ENCODE measurements at regions not wholly inside any gene's neighbourhood (a gene's known extent, or its start where the extent isn't known, plus 50 kb on each side); places are given as distances from the start of the nearest gene placed in this dataset.

- H3K4me3 ChIP-seq (ENCODE audit: low read length in 2 of 2), result no peak overlapping the region
- H3K27ac ChIP-seq (replicated peaks; ENCODE audit: low read length), result no peak overlapping the region
- H3K36me3 ChIP-seq (replicated peaks in 1 of 2; ENCODE audit: control insufficient read depth in 2 of 2, insufficient read depth in 2 of 2, low read length in 2 of 2), result peaks cover 2 to 4% of the 10 kb centered on the region in 2 donors
- H3K23ac ChIP-seq (ENCODE audit: low read depth, low read length, poor library complexity), result no peak overlapping the region
- no peaks in the 10 kb centered on the region for H3K79me1 ChIP-seq (ENCODE audit: low read depth, low read length)
- no peaks in the 10 kb centered on the region for H3K27me3 ChIP-seq (ENCODE audit: control insufficient read depth in 3 of 3, insufficient read depth in 3 of 3, low read depth in 1 of 3, low read length in 3 of 3)
- no peak overlapping the region for H3K9ac ChIP-seq (ENCODE audit: low read depth, low read length, poor library complexity)
- H3K4me2 ChIP-seq (ENCODE audit: insufficient read depth, low read length, poor library complexity, severe bottlenecking), result no peak overlapping the region
- H2BK5ac ChIP-seq (ENCODE audit: low read length), result no peak overlapping the region
- no peak overlapping the region for H3K14ac ChIP-seq (ENCODE audit: low read length)
- no peak overlapping the region for H2BK12ac ChIP-seq (ENCODE audit: low read length)
- no peak overlapping the region for H3K18ac ChIP-seq (ENCODE audit: low read length)
- no peak overlapping the region for H2BK15ac ChIP-seq (ENCODE audit: low read length)
- H3K9me3 ChIP-seq (replicated peaks in 1 of 2; ENCODE audit: control insufficient read depth in 2 of 2, insufficient read depth in 1 of 2, low read depth in 1 of 2, low read length in 2 of 2), result peaks cover 0 to 4% of the 10 kb centered on the region in 2 donors
- no peak for DNase-seq (ENCODE audit: low spot score)
- H3K4ac ChIP-seq (ENCODE audit: low read length), result no peak overlapping the region
- no peak overlapping the region for H2AK5ac ChIP-seq (ENCODE audit: low read depth, low read length)
- H2BK120ac ChIP-seq (ENCODE audit: low read depth, low read length), result no peak overlapping the region
- no peak overlapping the region for H2AFZ ChIP-seq (ENCODE audit: low read length)
- H3K4me1 ChIP-seq (ENCODE audit: control insufficient read depth in 2 of 2, insufficient read depth in 1 of 2, low read depth in 1 of 2, low read length in 2 of 2), result no peaks in the 10 kb centered on the region
- no peak overlapping the region for H4K91ac ChIP-seq (ENCODE audit: low read depth, low read length, poor library complexity)
- WGBS, 2 donors (ENCODE audit: extremely low coverage in 2 of 2, insufficient read length in 2 of 2, insufficient replicate concordance in 1 of 2), result no CpG with 5 or more reads among the region's 4 CpGs
- H4K8ac ChIP-seq (ENCODE audit: low read depth, low read length), result no peak overlapping the region
Observed at GRCh38 chr13:33963895-33964294, 145.9 kb downstream of the RFC3 start.

GRCh38 chr13:33968520-33969507 is 150.9 kb downstream of the RFC3 start:
- no peaks in the 10 kb centered on the region for H3K4me1 ChIP-seq (ENCODE audit: control insufficient read depth in 2 of 2, insufficient read depth in 1 of 2, low read depth in 1 of 2, low read length in 2 of 2)
- no peak overlapping the region for H3K23ac ChIP-seq (ENCODE audit: low read depth, low read length, poor library complexity)
- no peak overlapping the region for H2BK5ac ChIP-seq (ENCODE audit: low read length)
- no peak overlapping the region for H4K8ac ChIP-seq (ENCODE audit: low read depth, low read length)
- no peak overlapping the region for H2BK12ac ChIP-seq (ENCODE audit: low read length)
- H3K79me1 ChIP-seq (ENCODE audit: low read depth, low read length), result no peaks in the 10 kb centered on the region
- no peak overlapping the region for H2AFZ ChIP-seq (ENCODE audit: low read length)
- DNase-seq (ENCODE audit: low spot score), result no peak
- peaks cover 1 to 4% of the 10 kb centered on the region in 2 donors for H3K36me3 ChIP-seq (replicated peaks in 1 of 2; ENCODE audit: control insufficient read depth in 2 of 2, insufficient read depth in 2 of 2, low read length in 2 of 2)
- H3K4ac ChIP-seq (ENCODE audit: low read length), result no peak overlapping the region
- H3K9ac ChIP-seq (ENCODE audit: low read depth, low read length, poor library complexity), result no peak overlapping the region
- no peak overlapping the region for H3K18ac ChIP-seq (ENCODE audit: low read length)
- no peaks in the 10 kb centered on the region for H3K27me3 ChIP-seq (ENCODE audit: control insufficient read depth in 3 of 3, insufficient read depth in 3 of 3, low read depth in 1 of 3, low read length in 3 of 3)
- H3K27ac ChIP-seq (replicated peaks; ENCODE audit: low read length), result no peak overlapping the region
- H4K91ac ChIP-seq (ENCODE audit: low read depth, low read length, poor library complexity), result no peak overlapping the region
- no peak overlapping the region for H2BK15ac ChIP-seq (ENCODE audit: low read length)
- no peak overlapping the region for H3K4me3 ChIP-seq (ENCODE audit: low read length in 2 of 2)
- no CpG with 5 or more reads among the region's 10 CpGs for WGBS, 2 donors (ENCODE audit: extremely low coverage in 2 of 2, insufficient read length in 2 of 2, insufficient replicate concordance in 1 of 2)
- H2AK5ac ChIP-seq (ENCODE audit: low read depth, low read length), result no peak overlapping the region
- no peak overlapping the region for H2BK120ac ChIP-seq (ENCODE audit: low read depth, low read length)
- peaks cover 0 to 4% of the 10 kb centered on the region in 2 donors for H3K9me3 ChIP-seq (replicated peaks in 1 of 2; ENCODE audit: control insufficient read depth in 2 of 2, insufficient read depth in 1 of 2, low read depth in 1 of 2, low read length in 2 of 2)
- H3K14ac ChIP-seq (ENCODE audit: low read length), result no peak overlapping the region
- H3K4me2 ChIP-seq (ENCODE audit: insufficient read depth, low read length, poor library complexity, severe bottlenecking), result no peak overlapping the region

DNA sequence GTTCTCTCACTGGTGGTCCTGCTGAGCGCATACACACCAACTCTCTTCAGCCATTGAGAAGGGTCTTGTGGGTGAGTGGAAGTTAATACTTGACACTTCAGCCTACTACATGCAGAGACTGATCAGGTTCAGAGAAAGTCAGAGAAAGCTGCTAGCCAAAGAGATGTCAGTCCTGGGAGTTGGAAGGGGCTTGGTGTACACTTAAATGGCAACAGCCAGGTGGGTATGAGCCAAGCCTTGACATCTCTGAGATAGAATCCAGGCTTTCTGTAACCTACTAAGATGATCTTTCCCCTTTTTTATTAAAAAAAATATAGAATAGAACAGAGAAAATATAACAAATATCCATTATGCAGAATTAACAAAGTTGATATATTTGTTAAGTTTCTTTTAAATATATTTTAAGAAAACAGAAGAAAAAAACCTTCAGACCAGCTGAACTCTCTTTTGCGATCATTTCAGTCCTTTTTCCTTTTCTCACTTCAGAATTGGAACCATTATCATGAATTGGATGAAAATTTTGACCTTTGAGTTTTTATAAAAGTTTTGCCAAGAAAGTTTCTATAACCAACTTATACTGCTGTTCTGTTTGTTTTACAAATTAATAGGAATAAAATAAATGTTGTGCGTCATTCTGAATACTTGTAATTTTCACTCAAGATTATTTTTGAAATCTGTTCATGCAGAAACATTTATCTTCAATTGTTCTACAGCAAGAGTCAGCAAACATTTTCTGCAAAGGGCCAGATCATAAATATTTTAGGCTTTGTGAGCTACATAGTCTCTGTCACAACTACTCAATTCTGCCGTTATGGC is 153.0 kb downstream of the RFC3 start:
- no peak overlapping the region for H2BK12ac ChIP-seq (ENCODE audit: low read length)
- H3K27me3 ChIP-seq (ENCODE audit: control insufficient read depth in 3 of 3, insufficient read depth in 3 of 3, low read depth in 1 of 3, low read length in 3 of 3), result no peaks in the 10 kb centered on the region
- H2BK5ac ChIP-seq (ENCODE audit: low read length), result no peak overlapping the region
- no peak overlapping the region for H2BK15ac ChIP-seq (ENCODE audit: low read length)
- H4K8ac ChIP-seq (ENCODE audit: low read depth, low read length), result no peak overlapping the region
- no peak overlapping the region for H3K4ac ChIP-seq (ENCODE audit: low read length)
- no peak overlapping the region for H2AK5ac ChIP-seq (ENCODE audit: low read depth, low read length)
- H3K9ac ChIP-seq (ENCODE audit: low read depth, low read length, poor library complexity), result no peak overlapping the region
- no peaks in the 10 kb centered on the region for H3K9me3 ChIP-seq (replicated peaks in 1 of 2; ENCODE audit: control insufficient read depth in 2 of 2, insufficient read depth in 1 of 2, low read depth in 1 of 2, low read length in 2 of 2)
- peaks cover 0 to 3% of the 10 kb centered on the region in 2 donors for H3K36me3 ChIP-seq (replicated peaks in 1 of 2; ENCODE audit: control insufficient read depth in 2 of 2, insufficient read depth in 2 of 2, low read length in 2 of 2)
- H3K14ac ChIP-seq (ENCODE audit: low read length), result no peak overlapping the region
- no peak overlapping the region for H4K91ac ChIP-seq (ENCODE audit: low read depth, low read length, poor library complexity)
- WGBS, 2 donors (ENCODE audit: extremely low coverage in 2 of 2, insufficient read length in 2 of 2, insufficient replicate concordance in 1 of 2), result no CpG with 5 or more reads among the region's 4 CpGs
- no peak overlapping the region for H3K18ac ChIP-seq (ENCODE audit: low read length)
- H3K27ac ChIP-seq (replicated peaks; ENCODE audit: low read length), result no peak overlapping the region
- H3K4me3 ChIP-seq (ENCODE audit: low read length in 2 of 2), result no peak overlapping the region
- H3K4me1 ChIP-seq (ENCODE audit: control insufficient read depth in 2 of 2, insufficient read depth in 1 of 2, low read depth in 1 of 2, low read length in 2 of 2), result no peaks in the 10 kb centered on the region
- no peak overlapping the region for H3K23ac ChIP-seq (ENCODE audit: low read depth, low read length, poor library complexity)
- DNase-seq (ENCODE audit: low spot score), result no peak
- no peak overlapping the region for H2AFZ ChIP-seq (ENCODE audit: low read length)
- no peak overlapping the region for H2BK120ac ChIP-seq (ENCODE audit: low read depth, low read length)
- H3K4me2 ChIP-seq (ENCODE audit: insufficient read depth, low read length, poor library complexity, severe bottlenecking), result no peak overlapping the region
- no peaks in the 10 kb centered on the region for H3K79me1 ChIP-seq (ENCODE audit: low read depth, low read length)

GRCh38 chr13:33971562-33971819 is 153.5 kb downstream of the RFC3 start:
- Histone ChIP-seq H3K27me3 (ENCODE audit: control insufficient read depth in 3 of 3, insufficient read depth in 3 of 3, low read depth in 1 of 3, low read length in 3 of 3) (no peaks in the 10 kb centered on the region), H3K4ac (ENCODE audit: low read length) (no peak overlapping the region), H3K36me3 (replicated peaks in 1 of 2; ENCODE audit: control insufficient read depth in 2 of 2, insufficient read depth in 2 of 2, low read length in 2 of 2) (no peaks in the 10 kb centered on the region), H2BK12ac (ENCODE audit: low read length) (no peak overlapping the region), H4K91ac (ENCODE audit: low read depth, low read length, poor library complexity) (no peak overlapping the region), H4K8ac (ENCODE audit: low read depth, low read length) (no peak overlapping the region), H3K4me3 (ENCODE audit: low read length in 2 of 2) (no peak overlapping the region), H3K4me1 (ENCODE audit: control insufficient read depth in 2 of 2, insufficient read depth in 1 of 2, low read depth in 1 of 2, low read length in 2 of 2) (no peaks in the 10 kb centered on the region), H2BK120ac (ENCODE audit: low read depth, low read length) (no peak overlapping the region), H3K27ac (replicated peaks; ENCODE audit: low read length) (no peak overlapping the region), H3K23ac (ENCODE audit: low read depth, low read length, poor library complexity) (no peak overlapping the region), H2BK5ac (ENCODE audit: low read length) (no peak overlapping the region), H3K9ac (ENCODE audit: low read depth, low read length, poor library complexity) (no peak overlapping the region), H3K4me2 (ENCODE audit: insufficient read depth, low read length, poor library complexity, severe bottlenecking) (no peak overlapping the region), H2BK15ac (ENCODE audit: low read length) (no peak overlapping the region), H3K79me1 (ENCODE audit: low read depth, low read length) (no peaks in the 10 kb centered on the region), H3K14ac (ENCODE audit: low read length) (no peak overlapping the region), H2AK5ac (ENCODE audit: low read depth, low read length) (no peak overlapping the region), H2AFZ (ENCODE audit: low read length) (no peak overlapping the region), H3K18ac (ENCODE audit: low read length) (no peak overlapping the region), H3K9me3 (replicated peaks in 1 of 2; ENCODE audit: control insufficient read depth in 2 of 2, insufficient read depth in 1 of 2, low read depth in 1 of 2, low read length in 2 of 2) (no peaks in the 10 kb centered on the region)
- DNase-seq (ENCODE audit: low spot score), result no peak

Data from neuronal stem cell (in vitro differentiated cells).